ENCODE measurements at regions not wholly inside any gene's neighbourhood (a gene's known extent, or its start where the extent isn't known, plus 50 kb on each side); places are given as distances from the start of the nearest gene placed in this dataset.

DNA sequence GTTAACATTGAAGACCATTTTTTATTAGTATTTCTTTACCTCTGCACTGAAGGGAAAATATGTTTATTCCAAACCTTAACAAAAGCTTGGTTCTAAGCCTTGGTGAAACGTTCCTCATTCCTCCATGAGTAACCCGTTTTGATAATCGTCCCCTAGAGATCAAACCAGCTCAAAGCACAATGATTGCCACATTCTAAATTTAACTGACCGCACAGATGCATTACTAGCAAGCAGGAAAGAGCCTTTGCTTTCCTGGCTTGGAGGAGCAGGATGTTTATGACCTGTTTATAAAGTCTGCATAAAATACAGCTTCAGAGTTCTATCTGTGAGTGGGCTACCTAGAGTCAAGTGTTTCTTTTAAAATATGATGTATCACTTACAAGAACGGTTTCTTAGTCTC is 193.8 kb downstream of the TMEM114 start:
- CTCF ChIA-PET, result no interaction called here
- TF ChIP-seq, protein P1, sequence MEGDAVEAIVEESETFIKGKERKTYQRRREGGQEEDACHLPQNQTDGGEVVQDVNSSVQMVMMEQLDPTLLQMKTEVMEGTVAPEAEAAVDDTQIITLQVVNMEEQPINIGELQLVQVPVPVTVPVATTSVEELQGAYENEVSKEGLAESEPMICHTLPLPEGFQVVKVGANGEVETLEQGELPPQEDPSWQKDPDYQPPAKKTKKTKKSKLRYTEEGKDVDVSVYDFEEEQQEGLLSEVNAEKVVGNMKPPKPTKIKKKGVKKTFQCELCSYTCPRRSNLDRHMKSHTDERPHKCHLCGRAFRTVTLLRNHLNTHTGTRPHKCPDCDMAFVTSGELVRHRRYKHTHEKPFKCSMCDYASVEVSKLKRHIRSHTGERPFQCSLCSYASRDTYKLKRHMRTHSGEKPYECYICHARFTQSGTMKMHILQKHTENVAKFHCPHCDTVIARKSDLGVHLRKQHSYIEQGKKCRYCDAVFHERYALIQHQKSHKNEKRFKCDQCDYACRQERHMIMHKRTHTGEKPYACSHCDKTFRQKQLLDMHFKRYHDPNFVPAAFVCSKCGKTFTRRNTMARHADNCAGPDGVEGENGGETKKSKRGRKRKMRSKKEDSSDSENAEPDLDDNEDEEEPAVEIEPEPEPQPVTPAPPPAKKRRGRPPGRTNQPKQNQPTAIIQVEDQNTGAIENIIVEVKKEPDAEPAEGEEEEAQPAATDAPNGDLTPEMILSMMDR (IDR thresholded peaks at IDR 0.05; ENCODE audit: insufficient read depth, low read length, missing control alignments), result no peak
- no peak overlapping the region for H3K4me3 ChIP-seq (ENCODE audit: low read depth, low read length)
- POLR2A ChIA-PET, result no interaction called here
- no peak for DNase-seq (ENCODE audit: low read depth, low spot score)

DNA sequence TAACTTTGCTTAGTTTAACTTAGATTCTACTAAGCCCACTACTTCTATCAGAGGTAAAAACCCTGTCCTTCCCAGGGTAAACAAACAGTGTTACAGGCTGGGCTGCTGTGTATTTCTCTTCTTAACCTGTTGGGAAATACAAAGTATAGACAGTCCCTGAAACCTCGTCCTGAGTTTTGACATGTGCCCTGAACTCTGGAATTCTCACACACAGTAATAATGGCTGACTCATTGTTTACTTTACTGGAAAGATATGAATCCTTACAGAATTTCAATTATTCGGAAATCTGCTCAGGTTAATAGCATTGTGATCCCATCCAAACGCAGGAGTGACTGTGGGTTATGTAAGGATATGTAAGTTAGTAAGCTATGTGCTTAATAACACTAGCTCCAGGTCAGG is 199.1 kb downstream of the TMEM114 start:
- no peak for DNase-seq (ENCODE audit: low read depth, low spot score)
- POLR2A ChIA-PET, result no interaction called here
- CTCF ChIA-PET, result no interaction called here
- H3K4me3 ChIP-seq (ENCODE audit: low read depth, low read length), result no peak overlapping the region
- TF ChIP-seq, protein P1 (IDR thresholded peaks at IDR 0.05; ENCODE audit: insufficient read depth, low read length, missing control alignments), result no peak

DNA sequence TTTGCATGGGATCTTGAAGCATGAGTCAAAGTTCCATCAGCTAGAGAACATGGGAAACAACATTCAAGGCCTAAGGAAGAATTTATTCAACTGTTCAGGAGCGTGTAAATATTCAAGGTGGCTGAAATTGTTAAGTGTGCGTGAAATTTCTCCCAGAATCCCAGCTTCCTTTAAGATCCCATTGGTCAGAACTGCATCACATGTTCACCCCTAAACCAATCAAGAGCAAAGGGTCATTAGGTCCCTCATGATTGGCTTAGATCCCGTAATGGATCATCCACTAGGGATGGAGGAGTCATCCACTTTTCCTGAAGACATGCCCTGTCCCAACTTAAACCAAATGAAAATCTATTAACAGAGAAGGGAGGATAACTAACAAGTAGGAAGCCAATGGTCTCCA is 201.6 kb downstream of the TMEM114 start:
- no peak overlapping the region for H3K4me3 ChIP-seq (ENCODE audit: low read depth, low read length)
- CTCF ChIA-PET, result no interaction called here
- no peak for DNase-seq (ENCODE audit: low read depth, low spot score)
- POLR2A ChIA-PET, result no interaction called here
- TF ChIP-seq, protein P1 (IDR thresholded peaks at IDR 0.05; ENCODE audit: insufficient read depth, low read length, missing control alignments), result no peak

DNA sequence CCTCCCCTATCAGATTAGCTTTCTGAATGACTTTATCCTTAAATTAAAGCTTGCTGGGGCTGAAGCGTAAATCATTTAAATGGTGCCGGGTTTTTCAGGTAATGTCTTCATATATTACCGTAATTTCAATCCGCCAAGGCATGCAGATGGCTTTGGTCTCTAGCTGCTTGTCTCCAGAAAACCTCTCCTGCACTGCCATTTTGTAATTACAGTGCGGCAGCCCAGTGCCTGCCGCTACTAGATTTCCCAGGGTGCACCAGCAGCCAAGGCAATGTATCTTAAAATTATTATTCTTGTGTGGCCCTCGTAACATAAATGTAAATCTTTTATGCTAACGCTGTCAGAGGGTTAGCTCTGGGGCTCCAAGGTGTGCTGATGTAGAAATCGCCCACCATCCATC is 208.5 kb downstream of the TMEM114 start:
- no peak overlapping the region for H3K4me3 ChIP-seq (ENCODE audit: low read depth, low read length)
- no peak for DNase-seq (ENCODE audit: low read depth, low spot score)
- ChIA-PET POLR2A (no interaction called here), CTCF (no interaction called here)
- TF ChIP-seq, protein P1 (IDR thresholded peaks at IDR 0.05; ENCODE audit: insufficient read depth, low read length, missing control alignments), result no peak

DNA sequence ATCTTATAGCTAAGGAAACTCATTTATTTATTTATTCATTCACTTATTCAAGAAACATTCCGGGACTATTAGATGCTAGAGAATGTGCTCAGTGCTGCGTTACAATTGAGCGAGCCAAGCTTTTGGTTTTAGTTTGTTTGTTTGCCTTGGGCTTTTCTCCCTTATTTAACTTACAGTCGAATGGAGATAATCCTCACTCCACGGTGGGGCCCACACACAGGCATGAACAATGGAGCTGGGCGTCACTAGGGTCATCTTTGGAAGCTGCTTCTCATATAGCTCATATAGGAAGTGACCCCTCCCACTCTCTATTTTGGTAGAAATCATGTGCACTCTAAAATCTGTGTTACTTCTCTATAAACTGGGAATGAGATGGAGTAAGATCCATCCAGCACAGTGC is 210.0 kb downstream of the TMEM114 start:
- no peak for DNase-seq (ENCODE audit: low read depth, low spot score)
- ChIA-PET POLR2A (no interaction called here), CTCF (no interaction called here)
- no peak overlapping the region for H3K4me3 ChIP-seq (ENCODE audit: low read depth, low read length)
- TF ChIP-seq, protein P1 (IDR thresholded peaks at IDR 0.05; ENCODE audit: insufficient read depth, low read length, missing control alignments), result no peak

DNA sequence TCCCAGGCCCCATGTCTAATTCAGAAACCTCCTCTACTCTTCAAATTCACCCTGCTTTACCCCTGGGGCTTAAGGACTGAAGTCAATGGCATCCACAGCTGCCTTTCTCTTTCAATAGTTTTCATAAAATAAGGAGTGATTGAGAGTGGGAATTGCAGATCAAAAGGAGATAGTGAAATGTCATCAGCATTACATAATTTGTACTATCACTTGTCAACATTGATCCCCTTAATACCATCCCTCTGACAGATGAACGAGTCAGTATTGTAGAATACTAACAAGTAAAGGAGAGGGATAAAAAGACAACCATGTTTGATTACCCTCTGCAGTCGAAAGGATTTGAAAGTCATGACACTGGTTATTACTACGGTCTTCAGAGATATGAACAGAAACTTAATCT is 212.4 kb downstream of the TMEM114 start:
- no peak overlapping the region for H3K4me3 ChIP-seq (ENCODE audit: low read depth, low read length)
- POLR2A ChIA-PET, result no interaction called here
- TF ChIP-seq, protein P1 (IDR thresholded peaks at IDR 0.05; ENCODE audit: insufficient read depth, low read length, missing control alignments), result no peak
- CTCF ChIA-PET, result no interaction called here
- no peak for DNase-seq (ENCODE audit: low read depth, low spot score)

Data from AG04449 (cell line).